HG03575 (cell line): ENCODE measurements at regions not wholly inside any gene's neighbourhood (a gene's known extent, or its start where the extent isn't known, plus 50 kb on each side); places are given as distances from the start of the nearest gene placed in this dataset.
"Not testable (repeated sequence)": the region's sequence is repeated elsewhere in the genome, so short reads cannot be mapped to it uniquely, and the experiment has no call there.

Experiments
- ATAC-seq: cut with Tn5 transposase; IDR thresholded peaks from one replicate; pipeline ENCODE4 v1.9.1; 2021; ENCODE audit not compliant: unreplicated experiment, insufficient number of reproducible peaks, low FRiP score; ENCODE audit errors: extremely low read depth

DNA sequence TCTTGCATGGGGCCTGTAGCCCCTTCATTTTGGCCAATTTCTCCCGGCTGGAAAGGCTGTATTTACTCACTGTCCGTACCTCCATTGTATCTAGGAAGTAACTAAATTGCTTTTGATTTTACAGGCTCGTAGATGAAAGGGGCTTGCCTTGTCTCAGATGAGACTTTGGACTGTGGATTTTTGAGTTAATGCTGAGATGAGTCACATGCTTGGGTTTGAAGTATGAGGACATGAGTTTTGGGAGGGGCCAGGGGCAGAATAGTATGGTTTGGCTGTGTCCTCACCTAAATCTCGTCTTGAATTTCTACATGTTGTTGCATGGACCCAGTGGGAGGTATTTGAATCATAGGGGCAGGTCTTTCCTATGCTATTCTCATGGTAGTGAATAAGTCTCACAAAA, 407.6 kb upstream of the NDST3 start:
- no peak for ATAC-seq

DNA sequence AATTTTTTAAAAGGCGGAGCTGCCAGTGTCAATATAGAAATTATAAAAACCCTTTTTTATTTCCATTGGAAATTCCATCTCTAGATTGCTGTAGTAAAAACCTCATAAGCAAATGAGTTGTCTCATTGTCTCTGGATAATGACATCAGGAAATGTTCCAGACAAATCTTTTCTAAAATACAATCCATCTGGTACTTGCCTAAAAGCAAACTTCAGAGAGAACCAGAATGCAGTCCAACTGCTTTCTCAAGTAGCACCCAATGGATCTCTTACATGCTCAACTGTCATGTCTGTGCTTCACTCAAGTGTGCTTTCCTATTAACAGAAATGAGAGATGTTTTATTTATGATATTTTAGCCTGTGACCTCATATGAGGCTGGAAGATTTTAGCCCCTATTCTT, 399.6 kb upstream of the NDST3 start:
- ATAC-seq, result no peak

DNA sequence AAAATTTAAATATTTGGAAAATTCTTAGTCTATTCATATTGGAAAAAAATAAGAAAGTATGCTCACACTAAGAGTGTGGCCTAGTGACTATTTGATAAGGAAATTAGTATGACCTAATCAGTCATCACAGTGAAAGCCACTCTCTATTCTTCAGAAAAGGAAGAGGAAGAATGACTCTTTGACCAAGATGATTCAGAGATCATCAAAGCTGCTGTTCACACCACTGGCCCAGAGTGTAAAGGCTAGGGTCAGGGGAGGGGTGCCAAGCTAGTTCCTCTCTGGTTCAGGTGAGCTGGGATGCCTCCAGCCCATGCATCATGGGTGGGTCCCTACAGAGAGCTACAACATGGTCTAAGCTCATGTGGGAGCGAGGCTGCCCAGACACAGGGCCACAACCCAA, 396.9 kb upstream of the NDST3 start:
- no peak for ATAC-seq

DNA sequence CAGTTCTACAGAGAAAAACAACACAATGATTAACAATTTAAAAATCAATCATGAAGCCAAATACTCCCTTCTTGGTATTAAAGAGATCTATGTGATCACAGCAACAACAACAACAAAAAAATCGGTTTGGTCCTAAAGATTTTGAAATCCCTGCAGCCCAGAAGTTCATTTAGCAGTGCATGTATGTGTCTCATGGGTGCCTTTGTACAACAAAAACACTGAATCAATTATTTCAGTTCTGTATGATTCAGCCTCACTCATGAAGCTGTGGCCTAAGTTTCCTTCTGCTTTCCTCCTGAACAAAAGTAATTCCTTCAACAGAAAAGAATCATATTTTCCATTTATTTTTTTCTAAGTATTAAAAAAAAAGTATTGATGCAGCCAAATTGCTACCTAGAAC, 393.4 kb upstream of the NDST3 start:
- no peak for ATAC-seq

DNA sequence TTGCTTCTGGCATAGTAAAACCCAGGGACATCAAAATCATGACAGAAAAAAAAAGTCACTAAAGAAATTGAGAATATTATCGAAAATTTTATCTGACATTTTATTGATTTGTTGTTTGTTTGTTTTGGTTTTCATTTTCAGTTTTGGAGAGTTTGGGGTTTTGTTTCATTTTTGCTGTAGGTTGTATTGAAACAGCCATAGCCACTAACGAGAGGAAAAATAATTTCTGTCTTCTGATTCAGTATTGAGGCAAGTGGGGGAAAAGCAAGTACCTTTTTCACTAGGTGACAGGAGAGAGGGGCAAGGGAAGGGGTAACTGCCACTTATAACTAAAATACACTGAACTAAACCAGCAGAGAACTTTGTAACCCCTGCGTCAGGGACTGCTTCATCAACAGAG, 392.8 kb upstream of the NDST3 start:
- ATAC-seq, result no peak

DNA sequence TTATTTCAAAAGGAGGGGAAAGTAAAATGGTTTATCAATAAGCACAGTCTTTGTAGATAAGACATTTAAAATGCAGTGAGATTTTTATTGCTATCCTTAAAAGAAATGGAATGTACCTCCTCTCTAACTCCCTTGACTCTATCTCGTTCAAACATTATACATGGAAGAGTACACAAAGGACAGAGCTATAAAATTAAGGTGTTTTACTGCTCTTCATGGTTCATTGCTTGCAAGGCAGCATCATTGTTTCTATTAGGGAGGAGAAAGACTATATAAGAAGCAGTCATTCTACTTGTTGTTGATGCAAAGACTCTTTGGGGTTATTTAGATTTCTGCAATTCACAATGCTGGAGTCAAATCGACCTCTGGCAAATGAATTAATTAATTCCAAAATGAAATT, 380.2 kb upstream of the NDST3 start:
- ATAC-seq, result no peak

DNA sequence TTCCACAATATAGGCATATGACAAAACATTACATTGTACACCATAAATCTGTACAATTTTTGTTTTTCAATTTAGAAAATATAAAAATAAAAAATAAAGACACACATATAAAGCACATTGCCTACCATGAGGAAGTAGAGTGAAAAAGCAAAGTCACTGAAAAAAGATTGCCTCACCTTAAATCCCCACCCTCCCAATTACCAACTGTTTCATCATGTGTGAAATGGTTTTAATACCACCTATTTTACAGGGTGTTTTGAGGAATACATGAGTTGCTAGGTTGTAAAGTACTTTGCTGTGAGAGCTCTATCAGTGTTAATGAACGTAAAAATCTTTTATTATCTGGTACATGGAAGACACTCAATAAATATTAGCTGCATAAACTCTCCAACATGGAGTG, 373.6 kb upstream of the NDST3 start:
- ATAC-seq, result no peak

DNA sequence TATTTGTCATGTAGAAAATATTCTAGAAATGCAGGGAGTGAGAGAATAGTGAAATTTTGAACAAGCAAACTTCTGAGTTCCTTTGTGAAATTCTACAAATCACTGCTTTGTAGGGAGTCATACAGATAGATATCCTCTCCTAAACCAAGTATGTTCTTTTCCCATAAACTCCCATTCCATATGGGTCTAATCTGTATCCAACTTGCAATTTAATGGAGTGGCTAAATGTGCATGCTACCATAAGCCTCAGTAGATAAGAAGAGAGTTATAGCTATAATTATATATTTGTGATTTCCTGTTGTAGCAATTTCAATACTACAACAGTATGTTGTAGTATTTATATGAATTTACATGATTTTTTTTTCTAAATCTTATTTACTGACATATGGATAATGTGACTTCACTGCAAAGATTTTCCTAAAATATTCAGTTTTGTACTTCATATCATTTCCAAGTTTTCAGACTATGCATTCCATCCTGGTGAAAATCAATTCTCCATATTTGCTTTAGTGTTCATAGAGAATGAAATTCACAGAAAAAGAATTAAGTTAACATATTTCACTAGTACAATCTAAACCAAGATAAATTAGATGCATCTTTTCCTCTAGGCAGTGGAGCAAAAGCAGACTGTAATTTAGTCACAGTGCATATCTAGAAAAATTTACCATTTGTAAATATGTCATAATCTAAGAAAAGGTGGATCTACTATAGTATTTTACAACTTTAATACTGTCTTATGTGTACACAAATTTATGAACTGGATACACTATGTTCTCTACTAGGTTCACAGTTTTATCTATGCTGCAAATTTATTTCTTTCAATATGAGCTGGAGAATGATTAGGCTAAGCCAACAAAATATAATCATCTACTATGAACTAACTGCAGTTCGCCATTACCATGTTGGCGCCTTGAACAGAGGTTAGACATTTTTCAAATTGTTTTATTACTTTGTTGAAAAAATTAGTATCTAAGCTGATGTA, 372.9 kb upstream of the NDST3 start:
- ATAC-seq, result no peak

DNA sequence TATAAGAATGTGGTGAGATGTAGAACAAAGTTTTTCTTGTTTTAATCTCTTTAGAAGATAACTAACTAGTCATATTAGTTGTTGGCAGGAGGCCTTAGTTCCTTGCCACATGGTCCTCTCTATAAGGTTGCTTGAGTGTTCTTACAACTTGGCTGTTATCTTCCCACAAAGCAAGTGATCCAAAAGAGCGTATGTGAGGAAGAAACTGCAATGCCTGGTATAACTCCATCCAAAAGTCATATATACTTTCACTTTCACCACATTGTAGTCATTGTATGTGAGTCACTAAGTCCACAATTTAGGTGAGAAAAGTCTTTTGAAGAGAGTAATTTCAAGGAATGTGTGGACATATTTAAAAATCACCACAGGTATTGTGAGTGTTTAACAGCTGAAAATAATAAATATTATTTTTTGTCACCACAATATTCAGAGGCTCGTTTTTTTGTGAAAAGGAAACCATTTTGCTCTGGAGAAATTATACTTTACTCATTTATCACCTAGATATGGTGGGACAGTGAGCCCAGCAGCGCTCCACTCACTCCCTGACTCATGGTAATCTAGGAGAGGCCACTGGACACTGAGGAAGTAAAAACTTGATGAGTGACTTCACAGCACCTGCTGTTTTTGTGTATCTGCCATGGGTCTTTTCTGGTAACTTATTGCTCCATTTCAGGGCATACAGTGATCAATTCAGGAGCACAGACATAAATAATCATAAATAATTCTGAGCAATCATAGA, 369.4 kb upstream of the NDST3 start:
- ATAC-seq, result no peak

DNA sequence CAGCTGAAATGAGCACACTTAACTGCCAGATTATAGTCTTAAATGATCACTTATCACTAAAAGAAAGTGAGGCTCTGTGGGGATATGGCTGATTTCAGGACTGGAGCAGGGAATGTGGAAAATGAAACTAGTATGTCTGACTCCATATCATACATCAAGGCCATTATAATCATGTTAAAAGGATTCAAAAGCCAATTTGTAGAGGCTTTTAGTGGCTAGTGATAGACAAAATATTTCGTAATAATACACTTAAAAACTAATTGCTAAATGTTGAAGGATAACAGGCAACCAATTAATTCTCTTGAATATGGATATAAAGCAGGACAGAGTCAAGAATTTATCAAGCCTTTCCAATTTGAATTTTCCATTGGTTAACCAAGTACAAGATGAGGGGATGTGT, 358.1 kb upstream of the NDST3 start:
- ATAC-seq, result no peak

DNA sequence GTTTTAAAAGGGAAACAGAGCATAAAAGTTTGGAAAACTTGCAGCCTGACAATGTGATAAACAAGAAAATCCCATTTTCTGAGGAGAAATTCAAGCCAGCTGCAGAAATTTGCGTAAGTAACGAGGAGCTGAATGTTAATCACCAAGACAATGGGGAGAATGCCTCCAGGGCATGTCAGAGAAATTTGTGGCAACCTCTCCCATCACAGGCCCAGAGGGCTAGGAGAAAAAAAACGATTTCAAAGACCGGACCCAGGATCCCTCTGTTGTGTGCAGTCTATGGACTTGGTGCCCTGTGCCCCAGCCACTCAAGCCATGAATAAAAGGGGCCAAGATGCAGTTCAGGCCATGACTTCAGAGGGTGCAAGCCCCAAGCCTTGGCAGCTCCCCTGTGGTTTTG, 355.4 kb upstream of the NDST3 start:
- ATAC-seq, result no peak

DNA sequence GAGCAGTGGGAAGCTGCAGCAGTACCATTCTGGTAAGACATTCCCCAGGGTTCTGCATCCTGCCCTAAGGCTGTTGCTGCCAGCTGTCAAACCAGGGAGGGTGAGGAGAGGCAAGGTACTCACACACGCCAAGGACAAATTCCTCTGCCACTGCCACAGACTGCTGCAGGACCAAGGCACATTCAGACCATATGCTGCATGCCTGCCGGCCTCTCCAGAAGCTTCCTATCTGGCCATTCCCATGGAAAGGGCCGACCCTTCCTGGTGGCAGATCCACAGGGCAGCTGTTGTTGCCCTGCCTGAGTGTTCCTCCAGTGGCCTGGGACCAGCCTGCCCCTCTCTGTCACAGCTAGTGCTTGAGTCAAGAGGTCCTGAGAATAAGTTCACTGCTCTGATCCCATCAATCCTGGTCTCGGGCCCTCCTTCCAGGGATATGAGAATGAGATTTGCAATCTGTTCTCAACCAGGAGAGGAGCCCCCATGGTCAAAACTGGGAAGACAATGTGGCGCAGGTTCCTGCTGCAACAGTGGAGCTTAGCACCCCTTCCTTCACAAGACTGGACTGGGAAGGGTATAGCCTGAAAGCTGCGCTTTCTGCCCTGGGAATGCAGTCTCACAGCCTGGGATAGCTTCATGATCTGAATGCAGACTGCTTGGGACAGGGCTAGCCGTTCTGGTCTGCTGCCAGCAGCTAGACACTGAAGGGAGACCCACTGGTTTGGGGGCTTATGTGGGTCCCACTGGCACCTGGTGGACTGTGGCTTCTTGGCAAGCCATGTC, 342.5 kb upstream of the NDST3 start:
- ATAC-seq, result no peak

DNA sequence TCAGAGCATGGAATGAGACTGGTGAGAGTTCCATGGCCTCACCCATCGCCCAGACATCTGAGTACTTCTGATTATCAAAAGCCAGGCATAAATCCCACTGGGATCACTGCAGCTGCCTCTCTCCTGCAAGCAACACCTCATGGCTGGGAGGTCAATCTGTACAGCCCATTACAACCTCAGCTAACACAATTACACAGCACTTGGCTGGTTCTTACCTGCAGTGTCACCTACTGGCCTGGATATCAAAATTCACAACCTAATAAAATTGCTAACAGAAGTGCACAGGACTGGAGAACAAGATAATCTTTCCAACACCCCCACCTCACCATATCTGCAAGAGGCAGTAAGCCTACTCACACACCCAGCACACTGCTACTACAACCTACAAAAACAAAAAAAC, 341.7 kb upstream of the NDST3 start:
- ATAC-seq, result no peak

DNA sequence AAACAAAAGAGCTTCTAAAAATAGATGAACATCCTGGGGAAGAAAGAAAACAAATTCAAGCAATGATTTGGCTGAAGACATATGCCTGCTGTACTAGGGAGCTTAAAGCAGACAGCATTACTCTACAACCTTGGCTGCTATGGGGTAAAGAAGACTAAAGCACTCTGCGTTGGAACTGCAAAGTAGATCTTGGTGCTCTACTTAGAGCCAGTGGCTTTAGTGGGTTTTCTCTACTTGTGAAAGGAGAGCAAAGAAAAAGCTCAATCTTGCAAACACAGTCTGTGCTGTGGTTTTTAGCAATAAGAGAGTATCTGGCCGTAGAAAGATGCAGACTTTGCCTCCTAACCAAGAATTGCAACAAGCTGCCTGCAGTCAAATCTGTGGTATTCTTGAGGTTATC, 334.7 kb upstream of the NDST3 start:
- ATAC-seq, result no peak

DNA sequence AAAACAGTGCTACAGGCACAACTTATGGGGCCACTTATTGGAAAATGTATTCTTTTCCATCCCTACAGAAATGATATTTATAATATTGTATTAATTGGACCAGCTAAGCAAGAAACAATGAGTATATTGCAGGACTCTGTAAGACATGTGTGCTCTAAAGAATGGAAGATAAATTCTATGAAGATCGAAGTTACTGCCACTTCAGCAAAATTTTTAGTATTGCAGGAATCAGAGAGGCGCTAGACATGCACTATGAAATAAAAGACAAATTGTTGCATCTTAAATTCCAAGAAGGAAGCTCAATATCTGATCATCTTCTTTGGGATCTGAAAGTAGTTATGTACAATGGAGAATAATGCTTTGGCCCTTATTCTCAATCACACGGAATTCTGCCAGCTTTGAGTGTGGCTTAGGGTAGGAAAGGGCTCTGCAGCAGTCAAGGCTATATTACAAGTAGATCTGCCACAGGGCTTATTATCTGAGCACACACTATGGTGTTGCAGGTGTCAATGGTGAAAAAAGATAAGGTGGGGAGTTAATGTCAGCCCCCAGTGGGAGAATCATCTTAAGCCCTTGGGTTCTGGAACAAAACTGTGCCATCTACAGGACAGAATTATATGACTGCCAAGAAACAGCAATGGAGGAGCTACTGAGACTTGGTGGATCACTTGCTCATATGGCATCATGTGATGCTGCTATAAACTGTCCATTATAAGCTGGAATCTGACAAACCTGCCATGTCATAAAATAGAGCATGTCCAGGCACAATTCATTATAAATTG, 334.0 kb upstream of the NDST3 start:
- ATAC-seq, result no peak

DNA sequence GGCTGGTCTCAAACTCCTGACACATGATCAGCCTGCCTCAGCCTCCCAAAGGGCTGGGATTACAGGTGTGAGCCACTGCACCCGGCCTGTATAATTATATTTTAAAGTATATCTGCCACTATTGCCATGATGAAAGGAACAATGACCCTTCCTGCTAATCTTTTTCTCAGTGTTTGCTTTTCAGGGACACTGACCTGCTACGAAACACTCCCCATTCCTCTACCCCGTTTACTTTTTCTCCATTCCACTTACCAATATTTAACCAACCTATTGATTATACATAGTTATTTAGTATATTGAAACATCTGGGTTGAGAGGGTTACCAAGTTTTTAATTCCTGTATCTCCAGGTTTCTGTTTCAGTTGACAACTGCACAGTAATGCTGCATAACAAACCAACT, 331.9 kb upstream of the NDST3 start:
- no peak for ATAC-seq

DNA sequence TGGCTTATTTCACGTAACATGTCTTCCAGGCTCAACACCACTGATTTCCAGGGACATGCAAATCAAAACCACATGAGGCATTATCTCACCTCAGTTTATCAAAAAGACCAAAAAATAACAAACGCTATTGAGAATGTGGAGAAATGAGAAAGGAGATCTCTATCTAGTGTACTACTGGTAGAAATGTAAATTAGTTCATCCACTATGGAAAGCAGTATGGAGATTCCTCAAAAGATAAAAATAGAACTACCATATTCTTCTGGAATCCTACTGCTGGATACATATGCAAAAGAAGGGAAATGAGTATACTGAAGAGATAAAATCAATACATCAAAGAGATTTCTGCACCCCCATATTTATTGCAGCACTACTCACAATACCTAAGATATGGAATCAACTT, 329.6 kb upstream of the NDST3 start:
- ATAC-seq, result no peak

DNA sequence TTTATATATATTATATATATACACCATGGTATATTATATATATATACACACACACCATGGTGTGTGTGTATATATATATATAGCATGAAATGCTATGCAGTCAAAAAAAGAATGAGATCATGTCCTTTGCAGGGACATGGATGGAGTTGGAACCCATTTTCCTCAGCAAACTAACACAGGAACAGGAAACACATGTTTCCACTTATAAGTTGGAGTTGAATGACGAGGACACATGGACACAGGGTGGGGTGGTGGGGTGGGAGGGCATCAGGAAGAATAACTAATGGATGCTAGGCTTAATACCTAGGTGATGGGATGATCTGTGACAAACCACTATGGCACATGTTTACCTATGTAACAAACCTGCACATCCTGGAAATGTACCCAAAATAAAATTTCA, 293.6 kb upstream of the NDST3 start:
- ATAC-seq, result no peak

DNA sequence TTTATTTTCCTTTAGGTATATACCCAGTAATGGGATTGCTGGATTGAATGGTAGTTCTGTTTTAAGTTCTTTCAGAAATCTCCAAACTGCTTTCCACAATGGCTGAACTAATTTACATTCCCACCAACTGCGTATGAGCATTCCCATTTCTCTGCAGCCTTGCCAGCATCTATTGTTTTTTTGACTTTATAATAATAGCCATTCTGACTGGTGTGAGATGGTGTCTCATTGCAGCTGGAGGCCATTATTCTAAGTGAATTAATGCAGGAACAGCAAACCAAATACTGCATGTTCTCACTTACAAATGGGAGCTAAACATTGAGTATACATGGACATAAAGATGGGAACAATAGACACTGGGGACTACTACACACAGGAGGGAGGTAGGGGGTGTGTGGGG, 288.9 kb upstream of the NDST3 start:
- ATAC-seq, result not testable (repeated sequence)
